ENCODE measurements at regions not wholly inside any gene's neighbourhood (a gene's known extent, or its start where the extent isn't known, plus 50 kb on each side); places are given as distances from the start of the nearest gene placed in this dataset.
"Not testable (repeated sequence)": the region's sequence is repeated elsewhere in the genome, so short reads cannot be mapped to it uniquely, and the experiment has no call there.

GRCh38 chr11:46181387-46181786 is 60.1 kb upstream of the PHF21A start:
- intact Hi-C loops (cut with DNase I, micrococcal nuclease): no loop called here
- Mint-ChIP-seq H3K36me3 (ENCODE audit: low read depth) (no peaks in the 10 kb centered on the region), H3K27me3 (peaks cover 24% of the 10 kb centered on the region), H3K9me3 (ENCODE audit: low read depth) (no peaks in the 10 kb centered on the region), H3K4me1 (no peaks in the 10 kb centered on the region), H3K27ac (no peak overlapping the region), H3K4me3 (no peak overlapping the region)
- no peak for ATAC-seq
- CTCF ChIA-PET: interaction anchor here (0.8 to 1.5 kb wide), 2 partner anchors 78 to 175 kb away, joined by 3 to 4 read pairs; no protein-coding TSS in a partner anchor
- no peak for DNase-seq
- POLR2A ChIA-PET: no interaction called here

GRCh38 chr11:46180736-46181135 is 59.5 kb upstream of the PHF21A start:
- Mint-ChIP-seq H3K27ac (no peak overlapping the region), H3K36me3 (ENCODE audit: low read depth) (no peaks in the 10 kb centered on the region), H3K4me3 (no peak overlapping the region), H3K9me3 (ENCODE audit: low read depth) (no peaks in the 10 kb centered on the region), H3K27me3 (peaks cover 25% of the 10 kb centered on the region), H3K4me1 (no peaks in the 10 kb centered on the region)
- POLR2A ChIA-PET: no interaction called here
- intact Hi-C loops (cut with DNase I, micrococcal nuclease): no loop called here
- no peak for DNase-seq
- ATAC-seq: no peak
- CTCF ChIA-PET: interaction anchor here (0.6 to 1.5 kb wide), 3 partner anchors 77 to 174 kb away, joined by 3 to 4 read pairs (median 4); no protein-coding TSS in a partner anchor

GRCh38 chr11:46178513-46178912 is 57.3 kb upstream of the PHF21A start:
- H3K36me3 Mint-ChIP-seq (ENCODE audit: low read depth): no peaks in the 10 kb centered on the region
- DNase-seq (no peak), ATAC-seq (no peak)
- H3K9me3 Mint-ChIP-seq (ENCODE audit: low read depth): no peaks in the 10 kb centered on the region
- CTCF ChIA-PET: interaction anchor here (0.7 kb wide), 1 partner anchor 98 kb away, joined by 5 read pairs; no protein-coding TSS in a partner anchor
- no peak overlapping the region for H3K27ac Mint-ChIP-seq
- intact Hi-C loops (cut with DNase I, micrococcal nuclease): no loop called here
- peaks cover 15% of the 10 kb centered on the region for H3K27me3 Mint-ChIP-seq
- POLR2A ChIA-PET: no interaction called here
- H3K4me1 Mint-ChIP-seq: no peaks in the 10 kb centered on the region
- no peak overlapping the region for H3K4me3 Mint-ChIP-seq

GRCh38 chr11:46176421-46176820 is 55.2 kb upstream of the PHF21A start:
- ChIA-PET POLR2A (no interaction called here), CTCF (no interaction called here)
- Mint-ChIP-seq H3K4me1 (no peaks in the 10 kb centered on the region), H3K9me3 (ENCODE audit: low read depth) (no peaks in the 10 kb centered on the region), H3K4me3 (no peak overlapping the region), H3K27ac (no peak overlapping the region), H3K27me3 (peaks cover 12% of the 10 kb centered on the region), H3K36me3 (ENCODE audit: low read depth) (no peaks in the 10 kb centered on the region)
- DNase-seq: no peak
- intact Hi-C loops (cut with DNase I, micrococcal nuclease): no loop called here
- no peak for ATAC-seq

GRCh38 chr11:46175401-46176002 is 54.2 kb upstream of the PHF21A start:
- no peaks in the 10 kb centered on the region for H3K36me3 Mint-ChIP-seq (ENCODE audit: low read depth)
- intact Hi-C loops (cut with DNase I, micrococcal nuclease): no loop called here
- DNase-seq: no peak
- H3K27ac Mint-ChIP-seq: no peak overlapping the region
- H3K4me3 Mint-ChIP-seq: no peak overlapping the region
- ChIA-PET CTCF (no interaction called here), POLR2A (no interaction called here)
- no peaks in the 10 kb centered on the region for H3K4me1 Mint-ChIP-seq
- no peak for ATAC-seq
- no peaks in the 10 kb centered on the region for H3K9me3 Mint-ChIP-seq (ENCODE audit: low read depth)
- peaks cover 12% of the 10 kb centered on the region for H3K27me3 Mint-ChIP-seq

GRCh38 chr11:46171693-46172092 is 50.4 kb upstream of the PHF21A start:
- ATAC-seq; CTCF ChIA-PET; H3K4me3 Mint-ChIP-seq; intact Hi-C loops (cut with DNase I, micrococcal nuclease); H3K36me3 Mint-ChIP-seq (ENCODE audit: low read depth); DNase-seq; H3K9me3 Mint-ChIP-seq (ENCODE audit: low read depth); H3K4me1 Mint-ChIP-seq; POLR2A ChIA-PET; H3K27ac Mint-ChIP-seq: not testable (repeated sequence)
- peaks cover 13% of the 10 kb centered on the region for H3K27me3 Mint-ChIP-seq

Measured in activated CD4-positive, alpha-beta T cell treated with anti-CD3 and anti-CD28 coated beads for 36 hours (primary cell).